ENCODE measurements at regions not wholly inside any gene's neighbourhood (a gene's known extent, or its start where the extent isn't known, plus 50 kb on each side); places are given as distances from the start of the nearest gene placed in this dataset.

GRCh38 chr12:13273097-13273496 lies 76.6 kb downstream of the EMP1 start:
- TF ChIP-seq CTCF (IDR thresholded peaks at IDR 0.05), result no peak
- intact Hi-C loops (cut with micrococcal nuclease), result no loop called here
- DNase-seq, result no peak
- Histone ChIP-seq H3K9me3 (ENCODE audit: control insufficient read depth, insufficient read depth, low read length) (no peaks in the 10 kb centered on the region), H3K4me3 (ENCODE audit: low read length) (no peak overlapping the region), H3K36me3 (ENCODE audit: control insufficient read depth, insufficient read depth, low read length) (no peaks in the 10 kb centered on the region), H3K4me1 (ENCODE audit: control insufficient read depth, insufficient read depth, low read length) (peaks cover 2% of the 10 kb centered on the region), H3K27ac (ENCODE audit: low read length) (no peak overlapping the region), H3K27me3 (ENCODE audit: control insufficient read depth, insufficient read depth, low read length) (peaks cover 6% of the 10 kb centered on the region)
- Mint-ChIP-seq H3K27ac (no peak overlapping the region), H3K9me3 (no peaks in the 10 kb centered on the region), H3K4me3 (no peak overlapping the region), H3K4me1 (peaks cover 3% of the 10 kb centered on the region in 2 donors), H3K27me3 (ENCODE audit: low read depth in 2 of 2) (peaks cover 28 to 42% of the 10 kb centered on the region in 2 donors), H3K36me3 (no peaks in the 10 kb centered on the region)
- no peak for ATAC-seq
- 80% methylated on average over 5 of the region's 6 CpGs for WGBS (ENCODE audit: insufficient coverage)

- intact Hi-C loops (cut with micrococcal nuclease), result no loop called here
- Histone ChIP-seq H3K36me3 (ENCODE audit: control insufficient read depth, insufficient read depth, low read length) (no peaks in the 10 kb centered on the region), H3K4me3 (ENCODE audit: low read length) (no peak overlapping the region), H3K9me3 (ENCODE audit: control insufficient read depth, insufficient read depth, low read length) (no peaks in the 10 kb centered on the region), H3K4me1 (ENCODE audit: control insufficient read depth, insufficient read depth, low read length) (no peaks in the 10 kb centered on the region), H3K27ac (ENCODE audit: low read length) (no peak overlapping the region), H3K27me3 (ENCODE audit: control insufficient read depth, insufficient read depth, low read length) (no peaks in the 10 kb centered on the region)
- Mint-ChIP-seq H3K36me3 (no peaks in the 10 kb centered on the region), H3K4me3 (no peak overlapping the region), H3K9me3 (no peaks in the 10 kb centered on the region), H3K4me1 (no peaks in the 10 kb centered on the region), H3K27me3 (ENCODE audit: low read depth in 2 of 2) (peaks cover 20 to 37% of the 10 kb centered on the region in 2 donors), H3K27ac (no peak overlapping the region)
- WGBS (ENCODE audit: insufficient coverage), result 96% methylated on average over 4 of the region's 4 CpGs
- no peak for DNase-seq
- ATAC-seq, result no peak
- no peak for TF ChIP-seq CTCF (IDR thresholded peaks at IDR 0.05)
Observed at GRCh38 chr12:13270817-13271216, 74.3 kb downstream of the EMP1 start.
